MM.1S (cell line): ENCODE measurements at regions not wholly inside any gene's neighbourhood (a gene's known extent, or its start where the extent isn't known, plus 50 kb on each side); places are given as distances from the start of the nearest gene placed in this dataset.

Experiments
- CTCF ChIP-seq: fragments of 300-600 bp; sonication (generic); IDR thresholded peaks from 2 replicates; pipeline ENCODE4 v1.5.1; 2016; ENCODE audit warnings: antibody characterized with exemption, low read length, mixed read lengths
- EZH2 ChIP-seq: fragments of 300-600 bp; sonication (generic); optimal IDR thresholded peaks from 2 replicates; pipeline ENCODE3; 2017; ENCODE audit warnings: low read depth, mild to moderate bottlenecking, antibody characterized with exemption, low read length, mixed read lengths
- EZH2phosphoT487 ChIP-seq: fragments of 300-600 bp; sonication (generic); IDR thresholded peaks from 2 replicates; pipeline ENCODE4 v1.6.1; 2018; ENCODE audit warnings: antibody characterized with exemption, low read length

GRCh38 chr11:116688202-116688540 lies 84.6 kb downstream of the BUD13 start:
- TF ChIP-seq EZH2: no peak
- no peak for TF ChIP-seq CTCF
- no peak for TF ChIP-seq EZH2phosphoT487
